Inflammatory macrophage treated with lipopolysaccharide for 4 hours (primary cell): ENCODE measurements at regions not wholly inside any gene's neighbourhood (a gene's known extent, or its start where the extent isn't known, plus 50 kb on each side); places are given as distances from the start of the nearest gene placed in this dataset.
"Not testable (repeated sequence)": the region's sequence is repeated elsewhere in the genome, so short reads cannot be mapped to it uniquely, and the experiment has no call there.

Experiments used
- DNase-seq: peaks from one replicate; pipeline ENCODE4 v3.0.0-alpha.2; 2020

- no peak for DNase-seq
Measured at GRCh38 chr15:77877869-77878577, 199.5 kb downstream of the TBC1D2B start.

GRCh38 chr15:77876107-77876820 is 201.2 kb downstream of the TBC1D2B start:
- DNase-seq: not testable (repeated sequence)

GRCh38 chr15:77875066-77875721 is 202.3 kb downstream of the TBC1D2B start:
- DNase-seq: peak; percentile 49

GRCh38 chr15:77874063-77874462 is 203.4 kb downstream of the TBC1D2B start:
- DNase-seq: no peak

- DNase-seq: not testable (repeated sequence)
Measured at GRCh38 chr15:77872521-77873425, 204.7 kb downstream of the TBC1D2B start.

GRCh38 chr15:77871852-77872371 is 205.6 kb downstream of the TBC1D2B start:
- DNase-seq: no peak

- peak; percentile 46 for DNase-seq
Measured at GRCh38 chr15:77870195-77871065, 207.1 kb downstream of the TBC1D2B start.

- DNase-seq: no peak
Measured at GRCh38 chr15:77869021-77869895, 208.3 kb downstream of the TBC1D2B start.

- DNase-seq: not testable (repeated sequence)
Measured at GRCh38 chr15:77868048-77868629, 209.4 kb downstream of the TBC1D2B start.

- no peak for DNase-seq
Measured at GRCh38 chr15:77867266-77868047, 210.1 kb downstream of the TBC1D2B start.

GRCh38 chr15:77866596-77867125 is 210.8 kb downstream of the TBC1D2B start:
- DNase-seq: no peak

GRCh38 chr15:77866186-77866585 is 211.3 kb downstream of the TBC1D2B start:
- DNase-seq: no peak

- no peak for DNase-seq
Measured at GRCh38 chr15:77865701-77866100, 211.8 kb downstream of the TBC1D2B start.

GRCh38 chr15:77865106-77865610 is 212.4 kb downstream of the TBC1D2B start:
- no peak for DNase-seq

- DNase-seq: no peak
Measured at GRCh38 chr15:77864211-77865105, 213.1 kb downstream of the TBC1D2B start.

GRCh38 chr15:77863491-77864105 is 213.9 kb downstream of the TBC1D2B start:
- DNase-seq: no peak

GRCh38 chr15:77862651-77863104 is 214.8 kb downstream of the TBC1D2B start:
- no peak for DNase-seq
